ENCODE measurements at regions not wholly inside any gene's neighbourhood (a gene's known extent, or its start where the extent isn't known, plus 50 kb on each side); places are given as distances from the start of the nearest gene placed in this dataset.

GRCh38 chr1:81008293-81008692 is 792.4 kb upstream of the ADGRL2 start:
- no peak for DNase-seq (ENCODE audit: low read depth)
- Histone ChIP-seq H3K9me3 (ENCODE audit: control insufficient read depth, low read length) (no peaks in the 10 kb centered on the region), H3K4me3 (ENCODE audit: low read length) (no peak overlapping the region)

DNA sequence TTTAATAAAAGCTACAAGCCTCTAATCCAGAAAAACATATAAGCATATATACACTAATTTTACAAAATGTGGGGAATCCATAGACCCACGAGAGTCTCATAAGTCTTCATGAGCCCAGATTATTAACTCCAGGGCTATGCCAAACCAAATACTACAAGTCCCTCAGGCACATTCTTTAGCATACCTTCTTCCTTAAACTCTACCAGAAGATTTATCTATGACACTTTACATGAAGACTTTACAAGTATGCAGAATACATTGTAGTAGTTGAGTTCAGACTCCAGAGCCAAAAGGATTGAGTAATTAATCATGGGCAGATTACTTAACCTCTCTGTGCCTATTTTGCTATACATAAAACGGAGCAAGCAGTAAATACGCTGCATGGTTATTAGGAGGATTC is 793.7 kb upstream of the ADGRL2 start:
- H3K9ac ChIP-seq (ENCODE audit: low read length), result no peak overlapping the region
- H3K4me3 ChIP-seq (ENCODE audit: low read length), result no peak overlapping the region
- DNase-seq (ENCODE audit: low read depth), result peak; percentile 17
- H3K4me1 ChIP-seq (ENCODE audit: control insufficient read depth, insufficient read depth, low read length), result no peaks in the 10 kb centered on the region
- H3K9me3 ChIP-seq (ENCODE audit: control insufficient read depth, low read length), result no peaks in the 10 kb centered on the region
- H3K27me3 ChIP-seq (replicated peaks; ENCODE audit: control insufficient read depth, insufficient read depth, low read length), result no peaks in the 10 kb centered on the region
- H3K36me3 ChIP-seq (ENCODE audit: control insufficient read depth, insufficient read depth, low read length, severe bottlenecking), result no peaks in the 10 kb centered on the region

More at GRCh38 chr1:81008293-81008692, 792.4 kb upstream of the ADGRL2 start:
- H3K36me3 ChIP-seq (ENCODE audit: control insufficient read depth, insufficient read depth, low read length, severe bottlenecking), result no peaks in the 10 kb centered on the region
- H3K9ac ChIP-seq (ENCODE audit: low read length), result no peak overlapping the region
- no peaks in the 10 kb centered on the region for H3K27me3 ChIP-seq (replicated peaks; ENCODE audit: control insufficient read depth, insufficient read depth, low read length)
- no peaks in the 10 kb centered on the region for H3K4me1 ChIP-seq (ENCODE audit: control insufficient read depth, insufficient read depth, low read length)

DNA sequence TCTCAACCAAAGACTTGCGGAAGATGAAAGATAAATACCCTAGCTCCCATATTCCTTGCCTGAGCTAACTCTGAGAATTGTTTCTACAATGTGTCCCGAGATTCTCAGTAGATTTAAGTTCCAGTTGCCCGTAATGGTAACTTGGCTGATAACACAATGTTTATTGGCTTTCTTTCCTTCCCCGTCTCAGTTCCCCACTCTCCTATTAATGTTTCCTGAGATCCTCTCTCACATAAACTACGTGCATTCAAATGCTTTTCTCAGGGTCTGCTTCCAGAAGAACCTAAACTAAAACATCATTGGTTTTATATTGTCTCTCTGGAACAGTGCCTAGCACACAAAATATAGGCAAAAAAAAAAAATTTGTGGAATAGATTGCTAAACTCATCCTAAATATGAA is 794.2 kb upstream of the ADGRL2 start:
- Histone ChIP-seq H3K9me3 (ENCODE audit: control insufficient read depth, low read length) (no peaks in the 10 kb centered on the region), H3K4me1 (ENCODE audit: control insufficient read depth, insufficient read depth, low read length) (no peaks in the 10 kb centered on the region), H3K36me3 (ENCODE audit: control insufficient read depth, insufficient read depth, low read length, severe bottlenecking) (no peaks in the 10 kb centered on the region), H3K4me3 (ENCODE audit: low read length) (no peak overlapping the region), H3K9ac (ENCODE audit: low read length) (no peak overlapping the region), H3K27me3 (replicated peaks; ENCODE audit: control insufficient read depth, insufficient read depth, low read length) (no peaks in the 10 kb centered on the region)
- DNase-seq (ENCODE audit: low read depth), result no peak

GRCh38 chr1:81004011-81004410 is 796.7 kb upstream of the ADGRL2 start:
- Histone ChIP-seq H3K4me1 (ENCODE audit: control insufficient read depth, insufficient read depth, low read length) (no peaks in the 10 kb centered on the region), H3K9ac (ENCODE audit: low read length) (no peak overlapping the region), H3K4me3 (ENCODE audit: low read length) (no peak overlapping the region), H3K27me3 (replicated peaks; ENCODE audit: control insufficient read depth, insufficient read depth, low read length) (no peaks in the 10 kb centered on the region), H3K9me3 (ENCODE audit: control insufficient read depth, low read length) (no peaks in the 10 kb centered on the region), H3K36me3 (ENCODE audit: control insufficient read depth, insufficient read depth, low read length, severe bottlenecking) (no peaks in the 10 kb centered on the region)
- no peak for DNase-seq (ENCODE audit: low read depth)

DNA sequence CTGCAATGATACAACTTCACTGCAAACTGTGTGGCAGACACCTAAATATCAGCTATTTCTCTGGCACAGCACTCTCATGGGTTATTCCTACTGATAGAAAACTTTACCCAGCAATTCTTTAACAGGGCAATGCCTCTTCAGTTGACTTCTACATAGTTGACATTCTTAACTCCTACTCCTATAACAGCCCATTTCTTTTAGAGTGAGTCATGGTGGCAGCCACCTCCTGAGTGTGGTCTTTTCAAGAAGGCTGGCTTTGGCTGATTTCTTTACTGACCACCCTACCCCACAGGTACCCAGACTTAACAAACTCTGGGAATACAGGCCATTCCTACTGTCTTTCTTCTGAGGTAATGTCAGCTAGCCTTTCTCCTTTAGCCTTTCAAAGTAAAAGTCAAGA is 805.8 kb upstream of the ADGRL2 start:
- Histone ChIP-seq H3K9ac (ENCODE audit: low read length) (no peak overlapping the region), H3K4me3 (ENCODE audit: low read length) (no peak overlapping the region), H3K4me1 (ENCODE audit: control insufficient read depth, insufficient read depth, low read length) (peaks cover 6% of the 10 kb centered on the region), H3K36me3 (ENCODE audit: control insufficient read depth, insufficient read depth, low read length, severe bottlenecking) (no peaks in the 10 kb centered on the region), H3K9me3 (ENCODE audit: control insufficient read depth, low read length) (no peaks in the 10 kb centered on the region), H3K27me3 (replicated peaks; ENCODE audit: control insufficient read depth, insufficient read depth, low read length) (no peaks in the 10 kb centered on the region)
- peak; percentile 58 for DNase-seq (ENCODE audit: low read depth)

DNA sequence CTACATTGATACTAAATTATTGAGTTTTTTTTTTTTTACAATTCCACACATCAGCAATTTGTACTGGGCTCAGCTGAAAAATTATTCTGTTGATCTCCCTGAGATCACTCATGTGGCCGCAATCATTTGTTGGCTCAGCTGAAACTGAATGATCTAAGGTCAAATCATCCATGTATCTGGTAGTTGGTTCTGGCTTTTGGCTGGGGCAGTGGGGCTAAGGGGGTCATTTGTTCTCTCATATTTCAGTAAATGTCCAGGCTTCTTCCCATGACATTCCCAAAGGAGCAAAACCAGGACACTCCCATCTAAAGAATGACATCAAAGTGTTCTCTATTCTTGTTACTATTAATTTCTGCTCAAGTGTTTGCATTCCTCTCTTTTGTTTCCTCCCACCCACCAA is 806.7 kb upstream of the ADGRL2 start:
- H3K4me3 ChIP-seq (ENCODE audit: low read length), result no peak overlapping the region
- no peaks in the 10 kb centered on the region for H3K36me3 ChIP-seq (ENCODE audit: control insufficient read depth, insufficient read depth, low read length, severe bottlenecking)
- no peak for DNase-seq (ENCODE audit: low read depth)
- H3K27me3 ChIP-seq (replicated peaks; ENCODE audit: control insufficient read depth, insufficient read depth, low read length), result no peaks in the 10 kb centered on the region
- H3K4me1 ChIP-seq (ENCODE audit: control insufficient read depth, insufficient read depth, low read length), result peaks cover 6% of the 10 kb centered on the region
- H3K9me3 ChIP-seq (ENCODE audit: control insufficient read depth, low read length), result no peaks in the 10 kb centered on the region
- no peak overlapping the region for H3K9ac ChIP-seq (ENCODE audit: low read length)

DNA sequence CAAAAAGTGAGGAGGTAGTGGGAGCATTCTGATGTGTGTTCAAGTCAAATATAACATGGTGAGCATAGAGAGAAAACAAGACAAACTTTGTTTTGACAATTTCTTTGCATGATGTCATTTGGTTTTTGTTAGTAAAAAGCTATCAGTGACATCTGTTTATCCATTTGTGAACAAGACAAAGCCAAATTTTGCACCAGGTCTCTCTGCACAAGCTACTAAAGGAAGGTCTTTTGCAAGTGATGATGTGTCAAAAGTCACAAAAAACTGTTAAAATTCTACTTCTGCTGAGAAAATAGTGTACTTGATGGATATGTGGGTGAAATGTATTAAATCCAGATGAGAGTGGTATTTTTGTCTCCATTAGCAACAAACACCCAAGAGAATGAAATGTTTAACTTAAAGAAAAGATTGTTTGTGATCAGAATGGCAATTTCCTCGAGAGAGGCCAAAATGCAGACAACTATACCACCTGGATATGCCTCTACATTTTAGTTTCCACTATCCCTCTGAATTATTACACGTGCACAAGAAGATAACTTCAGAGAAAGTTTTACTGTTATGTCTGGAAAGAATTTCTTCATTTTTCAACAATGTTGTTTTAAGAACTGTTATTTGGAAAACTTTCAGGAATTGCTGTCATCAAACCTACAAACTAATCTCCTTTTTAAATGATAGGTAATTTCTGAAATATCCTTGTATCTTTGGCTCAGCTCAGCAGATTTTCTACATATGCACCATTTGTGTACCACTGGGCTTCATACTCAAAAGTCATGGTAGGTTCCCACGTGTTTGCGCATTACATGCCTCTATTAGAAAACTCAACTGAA is 807.4 kb upstream of the ADGRL2 start:
- Histone ChIP-seq H3K27me3 (replicated peaks; ENCODE audit: control insufficient read depth, insufficient read depth, low read length) (no peaks in the 10 kb centered on the region), H3K9me3 (ENCODE audit: control insufficient read depth, low read length) (no peaks in the 10 kb centered on the region), H3K9ac (ENCODE audit: low read length) (no peak overlapping the region), H3K36me3 (ENCODE audit: control insufficient read depth, insufficient read depth, low read length, severe bottlenecking) (no peaks in the 10 kb centered on the region), H3K4me1 (ENCODE audit: control insufficient read depth, insufficient read depth, low read length) (peaks cover 11% of the 10 kb centered on the region), H3K4me3 (ENCODE audit: low read length) (no peak overlapping the region)
- peak; percentile 2 for DNase-seq (ENCODE audit: low read depth)

- Histone ChIP-seq H3K27me3 (replicated peaks; ENCODE audit: control insufficient read depth, insufficient read depth, low read length) (no peaks in the 10 kb centered on the region), H3K4me3 (ENCODE audit: low read length) (no peak overlapping the region), H3K36me3 (ENCODE audit: control insufficient read depth, insufficient read depth, low read length, severe bottlenecking) (no peaks in the 10 kb centered on the region), H3K9ac (ENCODE audit: low read length) (no peak overlapping the region), H3K9me3 (ENCODE audit: control insufficient read depth, low read length) (no peaks in the 10 kb centered on the region), H3K4me1 (ENCODE audit: control insufficient read depth, insufficient read depth, low read length) (peaks cover 8% of the 10 kb centered on the region)
- no peak for DNase-seq (ENCODE audit: low read depth)
Measured at GRCh38 chr1:80989455-80989854, 811.3 kb upstream of the ADGRL2 start.

DNA sequence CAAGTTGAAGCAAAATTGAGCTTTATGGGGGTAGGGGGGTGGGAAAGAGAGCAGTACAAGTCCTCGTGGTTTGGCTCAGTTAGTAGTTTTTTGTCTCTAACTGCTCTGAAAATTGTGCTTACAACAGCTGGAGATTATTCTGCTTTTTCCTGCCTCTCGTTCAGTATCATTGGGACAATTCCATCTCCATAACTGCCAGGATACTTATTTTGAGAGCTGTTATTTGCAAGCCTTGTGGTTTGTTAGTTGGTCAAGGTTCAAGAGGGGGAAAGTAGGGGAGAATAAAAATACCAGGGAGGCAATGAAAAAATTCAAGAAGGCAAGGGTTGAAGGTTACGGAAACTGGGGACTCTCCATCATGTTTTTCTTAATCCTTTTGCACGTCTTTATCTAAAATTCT is 811.8 kb upstream of the ADGRL2 start:
- Histone ChIP-seq H3K4me3 (ENCODE audit: low read length) (no peak overlapping the region), H3K27me3 (replicated peaks; ENCODE audit: control insufficient read depth, insufficient read depth, low read length) (no peaks in the 10 kb centered on the region), H3K9ac (ENCODE audit: low read length) (no peak overlapping the region), H3K9me3 (ENCODE audit: control insufficient read depth, low read length) (no peaks in the 10 kb centered on the region), H3K4me1 (ENCODE audit: control insufficient read depth, insufficient read depth, low read length) (peaks cover 5% of the 10 kb centered on the region), H3K36me3 (ENCODE audit: control insufficient read depth, insufficient read depth, low read length, severe bottlenecking) (no peaks in the 10 kb centered on the region)
- DNase-seq (ENCODE audit: low read depth), result no peak

DNA sequence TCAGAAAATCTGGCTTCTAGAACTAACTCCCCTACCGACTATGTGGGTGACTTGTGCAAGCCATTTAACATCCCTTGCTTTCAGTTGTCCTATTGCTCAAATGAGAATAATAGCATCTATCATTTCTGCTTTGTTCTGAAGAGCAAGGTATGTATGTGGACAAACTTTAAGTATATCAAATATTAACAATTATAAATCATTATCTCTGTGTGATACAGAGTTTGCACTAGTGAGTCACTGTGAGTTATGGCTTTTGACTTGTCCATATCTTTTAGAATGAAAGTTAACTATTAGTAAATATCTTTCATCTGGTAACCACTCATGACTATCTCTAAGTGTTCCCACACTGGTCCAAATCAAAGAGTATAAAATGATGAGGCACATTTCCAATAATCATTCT is 812.9 kb upstream of the ADGRL2 start:
- Histone ChIP-seq H3K9ac (ENCODE audit: low read length) (no peak overlapping the region), H3K9me3 (ENCODE audit: control insufficient read depth, low read length) (no peaks in the 10 kb centered on the region), H3K4me1 (ENCODE audit: control insufficient read depth, insufficient read depth, low read length) (peaks cover 5% of the 10 kb centered on the region), H3K36me3 (ENCODE audit: control insufficient read depth, insufficient read depth, low read length, severe bottlenecking) (no peaks in the 10 kb centered on the region), H3K27me3 (replicated peaks; ENCODE audit: control insufficient read depth, insufficient read depth, low read length) (no peaks in the 10 kb centered on the region), H3K4me3 (ENCODE audit: low read length) (no peak overlapping the region)
- DNase-seq (ENCODE audit: low read depth), result no peak

DNA sequence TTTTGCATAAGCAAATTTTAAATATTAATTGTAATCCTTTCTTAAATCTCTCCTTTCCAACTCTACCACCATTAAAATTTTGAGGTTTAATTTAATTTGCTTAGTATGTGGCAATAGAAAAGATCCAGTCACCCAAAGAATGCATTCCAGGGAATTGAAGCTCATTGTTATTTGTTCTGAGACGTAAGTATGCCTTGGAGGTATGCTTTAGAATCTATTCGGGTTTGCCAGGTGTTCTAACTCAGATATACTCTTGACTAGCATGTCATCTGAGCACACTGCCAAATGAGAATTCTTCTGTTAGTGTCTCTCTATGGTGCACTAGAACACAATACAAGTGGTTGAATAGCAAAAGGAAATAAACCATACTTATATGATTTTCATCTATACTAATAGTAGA is 813.6 kb upstream of the ADGRL2 start:
- H3K27me3 ChIP-seq (replicated peaks; ENCODE audit: control insufficient read depth, insufficient read depth, low read length), result no peaks in the 10 kb centered on the region
- no peaks in the 10 kb centered on the region for H3K36me3 ChIP-seq (ENCODE audit: control insufficient read depth, insufficient read depth, low read length, severe bottlenecking)
- H3K4me1 ChIP-seq (ENCODE audit: control insufficient read depth, insufficient read depth, low read length), result peaks cover 5% of the 10 kb centered on the region
- no peak overlapping the region for H3K4me3 ChIP-seq (ENCODE audit: low read length)
- no peak overlapping the region for H3K9ac ChIP-seq (ENCODE audit: low read length)
- DNase-seq (ENCODE audit: low read depth), result peak; percentile 53
- no peaks in the 10 kb centered on the region for H3K9me3 ChIP-seq (ENCODE audit: control insufficient read depth, low read length)

DNA sequence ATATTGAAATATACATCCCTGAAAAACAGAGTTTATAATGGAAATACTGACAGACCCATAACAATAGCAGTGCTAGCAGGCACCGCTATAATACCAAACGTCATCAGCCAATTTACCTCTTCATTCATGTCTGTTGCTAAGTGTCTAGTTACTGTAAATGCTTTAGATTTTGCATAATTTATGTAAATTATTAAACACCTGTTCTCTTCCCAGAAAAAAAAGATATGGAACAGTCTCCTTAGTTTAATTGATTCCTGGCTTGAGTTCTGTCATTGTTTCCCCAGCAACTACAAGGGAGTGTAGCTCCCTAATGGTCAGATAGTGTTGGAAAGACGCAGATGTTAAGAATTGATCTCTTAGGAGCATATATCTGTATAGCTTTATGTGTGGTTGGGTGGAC is 817.9 kb upstream of the ADGRL2 start:
- Histone ChIP-seq H3K36me3 (ENCODE audit: control insufficient read depth, insufficient read depth, low read length, severe bottlenecking) (no peaks in the 10 kb centered on the region), H3K4me1 (ENCODE audit: control insufficient read depth, insufficient read depth, low read length) (no peaks in the 10 kb centered on the region), H3K9me3 (ENCODE audit: control insufficient read depth, low read length) (no peaks in the 10 kb centered on the region), H3K4me3 (ENCODE audit: low read length) (no peak overlapping the region), H3K27me3 (replicated peaks; ENCODE audit: control insufficient read depth, insufficient read depth, low read length) (no peaks in the 10 kb centered on the region), H3K9ac (ENCODE audit: low read length) (no peak overlapping the region)
- no peak for DNase-seq (ENCODE audit: low read depth)

Data from adipocyte (in vitro differentiated cells).